K562 (cell line): ENCODE measurements at regions not wholly inside any gene's neighbourhood (a gene's known extent, or its start where the extent isn't known, plus 50 kb on each side); places are given as distances from the start of the nearest gene placed in this dataset.

Experiments used
- ATF3 ChIP-seq, 2 experiments: fragments of 450-650 bp in 1 of 2; sonication (generic) in 1 of 2; formaldehyde crosslinking in 1 of 2; IDR thresholded peaks in 1 of 2; conservative IDR thresholded peaks in 1 of 2; 2 replicates each; pipeline versions ENCODE4 v1.6.1 to v1.8.1; 2016 to 2023; ENCODE audit warnings: mild to moderate bottlenecking in 2 of 2, moderate library complexity in 2 of 2, inconsistent platforms in 1 of 2, missing genetic modification reagents in 1 of 2
- FOSL1 ChIP-seq: fragments of 200-800 bp; sonication (Bioruptor generic); conservative IDR thresholded peaks from 2 replicates; pipeline ENCODE4 v1.6.1; 2016; ENCODE audit warnings: missing genetic modification characterization, missing compliant biosample characterization
- GABPA ChIP-seq: fragments of 200-800 bp; sonication (Bioruptor generic); conservative IDR thresholded peaks from 2 replicates; pipeline ENCODE4 v1.6.1; 2016; ENCODE audit warnings: low read depth, missing genetic modification characterization, missing compliant biosample characterization
- GATA2 ChIP-seq: sonication (generic); formaldehyde crosslinking; IDR thresholded peaks from 2 replicates; pipeline ENCODE4 v1.4.0; 2020; ENCODE audit warnings: mild to moderate bottlenecking, missing genetic modification reagents
- TAF15 ChIP-seq: fragments of 200-400 bp; formaldehyde crosslinking; IDR thresholded peaks from 2 replicates; pipeline ENCODE4 v1.6.1; 2017; ENCODE audit warnings: mild to moderate bottlenecking, low read depth, low read length, moderate library complexity
- TCF3 ChIP-seq: sonication (generic); formaldehyde crosslinking; IDR thresholded peaks from 2 replicates; pipeline ENCODE4 v1.4.0; 2020; ENCODE audit warnings: mild to moderate bottlenecking, missing genetic modification reagents
- TCF7 ChIP-seq: sonication (generic); IDR thresholded peaks from 2 replicates; pipeline ENCODE4 v1.6.1; 2016; ENCODE audit warnings: antibody characterized with exemption, borderline replicate concordance
- ZC3H4 ChIP-seq: sonication (generic); formaldehyde crosslinking; IDR thresholded peaks from 2 replicates; pipeline ENCODE4 v1.9.0; 2021; ENCODE audit warnings: missing genetic modification reagents, borderline replicate concordance
- TF ChIP-seq, protein P1 (sequence below): fragments of 250-450 bp; sonication (Bioruptor Pico); IDR thresholded peaks from 2 replicates; pipeline ENCODE4 v1.8.0; 2021; ENCODE audit warnings: mild to moderate bottlenecking, moderate library complexity

GRCh38 chr21:35478161-35479064 is 429.3 kb upstream of the RUNX1 start (continued):
- TF ChIP-seq ATF3 (IDR thresholded peaks at IDR 0.05) (no peak), ATF3 (CRISPR knock-in tag; conservative IDR thresholded peaks at IDR 0.05) (no peak), TCF7 (no peak), GATA2 (CRISPR knock-in tag) (no peak), GABPA (tag) (no peak), TAF15 (no peak), ZC3H4 (CRISPR knock-in tag) (no peak), FOSL1 (peak; percentile 78), TCF3 (no peak)
- TF ChIP-seq, protein P1, sequence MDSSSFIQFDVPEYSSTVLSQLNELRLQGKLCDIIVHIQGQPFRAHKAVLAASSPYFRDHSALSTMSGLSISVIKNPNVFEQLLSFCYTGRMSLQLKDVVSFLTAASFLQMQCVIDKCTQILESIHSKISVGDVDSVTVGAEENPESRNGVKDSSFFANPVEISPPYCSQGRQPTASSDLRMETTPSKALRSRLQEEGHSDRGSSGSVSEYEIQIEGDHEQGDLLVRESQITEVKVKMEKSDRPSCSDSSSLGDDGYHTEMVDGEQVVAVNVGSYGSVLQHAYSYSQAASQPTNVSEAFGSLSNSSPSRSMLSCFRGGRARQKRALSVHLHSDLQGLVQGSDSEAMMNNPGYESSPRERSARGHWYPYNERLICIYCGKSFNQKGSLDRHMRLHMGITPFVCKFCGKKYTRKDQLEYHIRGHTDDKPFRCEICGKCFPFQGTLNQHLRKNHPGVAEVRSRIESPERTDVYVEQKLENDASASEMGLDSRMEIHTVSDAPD (CRISPR knock-in tag): no peak
